Lower lobe of right lung (tissue), 2 donors: ENCODE measurements at regions not wholly inside any gene's neighbourhood (a gene's known extent, or its start where the extent isn't known, plus 50 kb on each side); places are given as distances from the start of the nearest gene placed in this dataset.

Experiments
- ATAC-seq, 2 donors: fragments of 200-7000 bp; cut with Tn5 transposase; one replicate each; pipeline ENCODE4 v1.9.1; 2020 to 2022; ENCODE audit warnings: mild to moderate bottlenecking in 2 of 2, moderate library complexity in 2 of 2
- DNase-seq: peaks from one replicate; pipeline ENCODE4 v3.0.0-alpha.2; 2020
- H3K27ac ChIP-seq: fragments of 200-600 bp; one replicate; pipeline ENCODE4 v1.8.0; 2022
- H3K27me3 ChIP-seq: fragments of 200-600 bp; one replicate; pipeline ENCODE4 v1.8.0; 2022; ENCODE audit warnings: low read depth
- H3K36me3 ChIP-seq: fragments of 200-600 bp; one replicate; pipeline ENCODE4 v1.8.0; 2022; ENCODE audit warnings: mild to moderate bottlenecking
- H3K4me1 ChIP-seq: fragments of 200-600 bp; one replicate; pipeline ENCODE4 v1.8.0; 2022
- H3K4me3 ChIP-seq: fragments of 200-600 bp; one replicate; pipeline ENCODE4 v1.8.0; 2022; ENCODE audit warnings: mild to moderate bottlenecking
- H3K9me3 ChIP-seq: fragments of 200-600 bp; one replicate; pipeline ENCODE4 v1.8.0; 2022
- CTCF ChIP-seq: fragments of 200-600 bp; IDR thresholded peaks from one replicate; pipeline ENCODE4 v1.8.0; 2022; ENCODE audit warnings: antibody characterized with exemption, mild to moderate bottlenecking
- intact Hi-C: fragments of 100-400 bp; cut with DNase I; formaldehyde crosslinking; loops from one replicate; pipeline ENCODE4 v1.11.0; 2022
- donor health status: DM: no; HTN: yes; CAD: no; lungs with severe emphysema.

DNA sequence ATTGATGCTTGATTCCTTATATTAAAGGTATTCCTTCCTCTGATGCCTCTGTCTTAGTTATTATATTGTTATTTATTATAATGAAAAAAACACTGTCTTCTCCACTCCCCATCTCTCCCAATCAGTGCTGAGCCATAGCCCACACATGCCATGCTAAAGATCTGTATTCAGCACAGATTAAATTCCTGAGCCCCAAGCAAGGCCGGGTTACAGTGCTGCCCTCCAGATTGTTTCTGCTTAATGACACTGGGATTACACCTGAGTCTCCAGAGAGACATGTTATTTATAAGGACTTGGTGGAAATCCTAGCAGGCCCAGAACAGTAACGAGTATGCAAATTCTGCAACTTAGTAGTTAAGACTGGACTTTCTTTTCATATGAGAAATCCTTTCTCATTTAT is 305.9 kb upstream of the UMPS start:
- intact Hi-C loops, result no loop called here
- Histone ChIP-seq H3K27ac (no peak overlapping the region), H3K4me1 (no peaks in the 10 kb centered on the region), H3K4me3 (no peak overlapping the region), H3K9me3 (no peaks in the 10 kb centered on the region), H3K27me3 (no peaks in the 10 kb centered on the region), H3K36me3 (peaks cover 10% of the 10 kb centered on the region)
- DNase-seq (no peak), ATAC-seq (no peak)
- no peak for TF ChIP-seq CTCF

GRCh38 chr3:124425972-124426371 is 304.3 kb upstream of the UMPS start:
- TF ChIP-seq CTCF, result no peak
- H3K9me3 ChIP-seq, result no peaks in the 10 kb centered on the region
- intact Hi-C loops, result no loop called here
- no peak for ATAC-seq
- H3K4me1 ChIP-seq, result no peaks in the 10 kb centered on the region
- H3K27ac ChIP-seq, result no peak overlapping the region
- H3K4me3 ChIP-seq, result no peak overlapping the region
- peaks cover 10% of the 10 kb centered on the region for H3K36me3 ChIP-seq
- H3K27me3 ChIP-seq, result no peaks in the 10 kb centered on the region
- DNase-seq, result no peak

DNA sequence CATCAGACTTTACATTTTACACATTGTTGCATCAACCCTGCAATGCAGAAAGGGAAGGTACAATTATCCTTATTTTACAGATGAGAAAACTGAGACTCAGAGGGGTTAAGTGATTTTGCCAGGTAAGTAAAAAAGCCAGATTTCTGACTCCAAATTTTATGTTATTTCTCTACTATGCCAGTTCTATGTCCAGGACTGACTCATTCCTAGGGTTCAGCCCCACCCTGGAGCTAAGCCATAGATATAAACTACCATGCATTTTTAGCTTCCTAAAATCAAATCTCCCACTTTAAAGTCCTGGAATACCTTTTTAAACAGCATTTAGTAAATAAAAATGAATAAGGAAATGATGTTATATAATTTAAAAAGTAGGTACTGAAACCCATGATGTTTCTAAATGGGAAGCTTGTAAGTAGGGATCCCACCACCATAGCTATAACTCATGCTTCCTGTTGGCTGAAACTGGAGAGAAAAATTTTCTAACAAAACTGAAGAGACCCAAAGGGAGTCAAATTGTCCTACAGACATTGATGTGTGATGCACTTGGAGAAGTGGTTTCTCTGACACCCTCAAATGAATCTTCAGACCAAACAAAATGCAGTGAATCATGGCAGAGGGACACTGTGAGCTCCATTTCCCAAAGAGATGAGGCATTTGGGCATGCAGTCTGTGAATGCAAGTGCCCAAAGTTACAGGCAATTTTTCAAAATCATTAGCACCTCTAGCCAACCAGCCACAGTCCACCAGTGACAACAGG is 301.7 kb upstream of the UMPS start:
- H3K9me3 ChIP-seq, result no peaks in the 10 kb centered on the region
- H3K4me3 ChIP-seq, result no peak overlapping the region
- H3K27ac ChIP-seq, result no peak overlapping the region
- H3K36me3 ChIP-seq, result no peaks in the 10 kb centered on the region
- H3K4me1 ChIP-seq, result no peaks in the 10 kb centered on the region
- no peak for TF ChIP-seq CTCF
- intact Hi-C loops, result no loop called here
- ATAC-seq, result no peak
- no peak for DNase-seq
- H3K27me3 ChIP-seq, result no peaks in the 10 kb centered on the region

DNA sequence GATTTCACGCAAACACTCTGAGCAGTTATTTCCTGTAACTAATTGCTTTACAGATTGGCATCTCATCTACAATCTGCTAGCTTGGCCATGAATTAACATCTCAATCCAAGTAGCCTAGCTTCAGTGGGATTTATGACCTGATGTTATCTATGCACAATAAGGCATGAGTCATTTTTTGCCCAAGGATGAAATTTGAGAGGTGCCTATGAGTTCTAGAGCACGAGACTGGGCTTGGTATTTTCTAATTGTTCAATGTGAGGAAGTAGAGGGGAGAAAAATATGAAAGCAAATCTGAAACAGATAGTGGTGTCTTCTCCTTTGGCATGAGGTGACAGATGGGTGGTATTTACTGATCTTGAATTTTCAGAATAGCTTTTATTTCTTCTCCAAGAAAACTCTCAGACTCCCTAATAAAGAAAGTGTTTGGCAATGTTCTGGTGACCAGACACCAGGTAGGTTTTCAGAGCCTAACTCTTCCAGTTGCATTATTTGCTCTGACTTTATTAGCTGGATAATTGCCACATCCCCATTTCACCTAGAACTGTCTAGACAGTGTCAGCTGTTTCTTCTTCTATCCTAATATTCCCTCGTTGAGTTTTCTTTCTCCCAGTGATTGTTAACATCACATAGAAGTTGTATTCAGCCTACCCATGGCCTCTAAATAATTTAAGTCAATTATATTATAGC is 301.0 kb upstream of the UMPS start:
- TF ChIP-seq CTCF, result no peak
- no peak for ATAC-seq
- Histone ChIP-seq H3K9me3 (no peaks in the 10 kb centered on the region), H3K27me3 (no peaks in the 10 kb centered on the region), H3K4me3 (no peak overlapping the region), H3K36me3 (no peaks in the 10 kb centered on the region), H3K27ac (no peak overlapping the region), H3K4me1 (no peaks in the 10 kb centered on the region)
- no peak for DNase-seq
- intact Hi-C loops, result no loop called here

GRCh38 chr3:124431331-124431994 is 298.8 kb upstream of the UMPS start:
- Histone ChIP-seq H3K27me3 (no peaks in the 10 kb centered on the region), H3K27ac (no peak overlapping the region), H3K4me1 (no peaks in the 10 kb centered on the region), H3K9me3 (no peaks in the 10 kb centered on the region), H3K36me3 (no peaks in the 10 kb centered on the region), H3K4me3 (no peak overlapping the region)
- ATAC-seq (no peak), DNase-seq (no peak)
- TF ChIP-seq CTCF, result no peak
- intact Hi-C loops, result no loop called here
